ENCODE measurements at regions not wholly inside any gene's neighbourhood (a gene's known extent, or its start where the extent isn't known, plus 50 kb on each side); places are given as distances from the start of the nearest gene placed in this dataset.

DNA sequence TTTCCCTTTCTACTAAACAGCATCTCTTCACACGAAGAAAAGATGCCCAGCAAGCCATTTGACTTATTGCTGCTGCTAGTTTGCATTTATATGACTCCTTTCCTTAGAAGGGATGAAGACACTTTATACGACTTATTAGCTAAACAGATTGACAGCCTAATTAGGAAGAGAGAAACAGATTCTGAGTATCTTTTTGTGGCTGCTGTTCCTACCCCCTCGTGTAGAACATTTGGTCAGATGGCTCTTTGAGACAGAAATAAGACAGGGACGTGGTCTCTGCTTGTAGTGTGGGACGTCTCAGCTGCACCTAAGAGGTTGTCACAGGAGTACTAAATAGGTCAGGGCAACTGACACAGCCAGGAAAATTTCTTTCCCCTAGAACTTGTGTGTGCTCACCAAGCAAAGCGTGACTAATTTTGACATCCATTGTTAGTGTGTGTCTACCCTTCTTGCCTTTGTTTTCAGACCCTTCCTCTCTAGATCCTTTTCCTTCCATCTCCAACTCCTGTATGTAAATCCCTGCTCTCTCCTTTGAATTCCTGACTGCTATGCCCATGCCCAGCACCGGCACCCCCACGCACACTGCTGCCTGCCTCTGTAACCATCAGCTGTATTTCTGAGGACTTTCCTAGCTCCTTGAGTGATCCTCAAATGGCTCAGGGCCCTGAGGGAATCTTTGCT is 83.2 kb downstream of the DAD1 start:
- TF ChIP-seq, protein P1, sequence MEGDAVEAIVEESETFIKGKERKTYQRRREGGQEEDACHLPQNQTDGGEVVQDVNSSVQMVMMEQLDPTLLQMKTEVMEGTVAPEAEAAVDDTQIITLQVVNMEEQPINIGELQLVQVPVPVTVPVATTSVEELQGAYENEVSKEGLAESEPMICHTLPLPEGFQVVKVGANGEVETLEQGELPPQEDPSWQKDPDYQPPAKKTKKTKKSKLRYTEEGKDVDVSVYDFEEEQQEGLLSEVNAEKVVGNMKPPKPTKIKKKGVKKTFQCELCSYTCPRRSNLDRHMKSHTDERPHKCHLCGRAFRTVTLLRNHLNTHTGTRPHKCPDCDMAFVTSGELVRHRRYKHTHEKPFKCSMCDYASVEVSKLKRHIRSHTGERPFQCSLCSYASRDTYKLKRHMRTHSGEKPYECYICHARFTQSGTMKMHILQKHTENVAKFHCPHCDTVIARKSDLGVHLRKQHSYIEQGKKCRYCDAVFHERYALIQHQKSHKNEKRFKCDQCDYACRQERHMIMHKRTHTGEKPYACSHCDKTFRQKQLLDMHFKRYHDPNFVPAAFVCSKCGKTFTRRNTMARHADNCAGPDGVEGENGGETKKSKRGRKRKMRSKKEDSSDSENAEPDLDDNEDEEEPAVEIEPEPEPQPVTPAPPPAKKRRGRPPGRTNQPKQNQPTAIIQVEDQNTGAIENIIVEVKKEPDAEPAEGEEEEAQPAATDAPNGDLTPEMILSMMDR (conservative IDR thresholded peaks at IDR 0.05; ENCODE audit: low read depth, low read length) = no peak
- TF ChIP-seq FOS (IDR thresholded peaks at IDR 0.05; ENCODE audit: low read depth, low read length) (no peak), RFX5 (IDR thresholded peaks at IDR 0.05; ENCODE audit: low read depth, low read length) (no peak), RAD21 (IDR thresholded peaks at IDR 0.05; ENCODE audit: low read length) (no peak), POLR2A (IDR thresholded peaks at IDR 0.05; ENCODE audit: low read depth, low read length) (no peak), SMC3 (IDR thresholded peaks at IDR 0.05; ENCODE audit: low read depth, low read length) (no peak), MXI1 (IDR thresholded peaks at IDR 0.05; ENCODE audit: borderline replicate concordance, low read depth, low read length) (no peak), MAZ (IDR thresholded peaks at IDR 0.05; ENCODE audit: borderline replicate concordance, low read depth, low read length) (no peak), BHLHE40 (IDR thresholded peaks at IDR 0.05; ENCODE audit: low read depth, low read length) (no peak), CHD1 (IDR thresholded peaks at IDR 0.05; ENCODE audit: low read depth, low read length) (no peak)

All from IMR-90 (cell line).